Neuronal stem cell (in vitro differentiated cells): ENCODE measurements at regions not wholly inside any gene's neighbourhood (a gene's known extent, or its start where the extent isn't known, plus 50 kb on each side); places are given as distances from the start of the nearest gene placed in this dataset.

ENCODE experiments used
- DNase-seq: peaks from one replicate; pipeline ENCODE4 v3.0.0-alpha.2; 2013; ENCODE audit warnings: low spot score
- H2AFZ ChIP-seq: one replicate; pipeline ENCODE4 v1.6.1; 2013; ENCODE audit warnings: mild to moderate bottlenecking, low read length, inconsistent platforms
- H2AK5ac ChIP-seq: 2 replicates; pipeline ENCODE4 v1.6.1; 2013; ENCODE audit warnings: low read depth, mild to moderate bottlenecking, inconsistent platforms, low read length, moderate library complexity, mixed read lengths
- H2BK120ac ChIP-seq: 2 replicates; pipeline ENCODE4 v1.6.1; 2013; ENCODE audit warnings: low read depth, mild to moderate bottlenecking, inconsistent platforms, low read length, moderate library complexity, mixed read lengths
- H2BK12ac ChIP-seq: one replicate; pipeline ENCODE4 v1.6.1; 2013; ENCODE audit warnings: low read length, inconsistent platforms
- H2BK15ac ChIP-seq: 2 replicates; pipeline ENCODE4 v1.6.1; 2013; ENCODE audit warnings: mild to moderate bottlenecking, low read length, inconsistent platforms, mixed read lengths
- H2BK5ac ChIP-seq: one replicate; pipeline ENCODE4 v1.6.1; 2013; ENCODE audit warnings: inconsistent platforms, mild to moderate bottlenecking, low read length, moderate library complexity
- H3K14ac ChIP-seq: one replicate; pipeline ENCODE4 v1.6.1; 2013; ENCODE audit warnings: low read length, inconsistent platforms
- H3K18ac ChIP-seq: 2 replicates; pipeline ENCODE4 v1.6.1; 2013; ENCODE audit warnings: low read length, inconsistent platforms
- H3K23ac ChIP-seq: 2 replicates; pipeline ENCODE4 v1.6.1; 2013; ENCODE audit warnings: low read depth, mild to moderate bottlenecking, mixed read lengths, low read length, inconsistent platforms; ENCODE audit not compliant: poor library complexity
- H3K27ac ChIP-seq: replicated peaks from 3 replicates; pipeline ENCODE4 v1.5.1; 2013; ENCODE audit warnings: low read length, inconsistent platforms
- H3K27me3 ChIP-seq, 3 experiments: 2 replicates each; pipeline ENCODE4 v1.6.1; 2013; ENCODE audit warnings: low read length in 3 of 3, mild to moderate bottlenecking in 2 of 3, inconsistent platforms in 1 of 3, low read depth in 1 of 3, mixed read lengths in 1 of 3, moderate library complexity in 1 of 3; ENCODE audit not compliant: control insufficient read depth in 3 of 3, insufficient read depth in 3 of 3
- H3K36me3 ChIP-seq, 2 donors: replicated peaks in 1 of 2; 2 replicates each; pipeline ENCODE4 v1.6.1; 2013; ENCODE audit warnings: low read length in 2 of 2; ENCODE audit not compliant: control insufficient read depth in 2 of 2, insufficient read depth in 2 of 2
- H3K4ac ChIP-seq: 2 replicates; pipeline ENCODE4 v1.6.1; 2013; ENCODE audit warnings: inconsistent platforms, mild to moderate bottlenecking, low read length, moderate library complexity
- H3K4me1 ChIP-seq, 2 donors: 1 replicate in 1 of 2; 2 replicates in 1 of 2; pipeline ENCODE4 v1.6.1; 2013; ENCODE audit warnings: low read length in 2 of 2, low read depth in 1 of 2; ENCODE audit not compliant: control insufficient read depth in 2 of 2, insufficient read depth in 1 of 2
- H3K4me2 ChIP-seq: one replicate; pipeline ENCODE4 v1.6.1; 2013; ENCODE audit warnings: mild to moderate bottlenecking, low read length, inconsistent platforms; ENCODE audit not compliant: insufficient read depth, poor library complexity, severe bottlenecking
- H3K4me3 ChIP-seq, 2 donors: 2 replicates each; pipeline ENCODE4 v1.5.1; 2013; ENCODE audit warnings: low read length in 2 of 2, mild to moderate bottlenecking in 2 of 2, inconsistent platforms in 1 of 2, moderate library complexity in 1 of 2
- H3K79me1 ChIP-seq: one replicate; pipeline ENCODE4 v1.6.1; 2013; ENCODE audit warnings: low read depth, mild to moderate bottlenecking, inconsistent platforms, low read length, moderate library complexity
- H3K9ac ChIP-seq: one replicate; pipeline ENCODE4 v1.6.1; 2013; ENCODE audit warnings: mild to moderate bottlenecking, low read depth, low read length, inconsistent platforms; ENCODE audit not compliant: poor library complexity
- H3K9me3 ChIP-seq, 2 donors: replicated peaks in 1 of 2; 2 replicates each; pipeline versions ENCODE3 to v1.6.1; 2013; ENCODE audit warnings: low read length in 2 of 2, mild to moderate bottlenecking in 2 of 2, inconsistent platforms in 1 of 2, low read depth in 1 of 2, mixed read lengths in 1 of 2, moderate library complexity in 1 of 2; ENCODE audit not compliant: control insufficient read depth in 2 of 2, insufficient read depth in 1 of 2
- H4K8ac ChIP-seq: one replicate; pipeline ENCODE4 v1.6.1; 2013; ENCODE audit warnings: low read depth, mild to moderate bottlenecking, inconsistent platforms, low read length, moderate library complexity
- H4K91ac ChIP-seq: one replicate; pipeline ENCODE4 v1.6.1; 2013; ENCODE audit warnings: low read length, low read depth, mild to moderate bottlenecking, inconsistent platforms; ENCODE audit not compliant: poor library complexity
- WGBS, 2 donors: extraction: QIAGEN DNeasy Blood & Tissue Kit; methylation state at CpG; one replicate each; pipeline ENCODE4 v1.1.7; 2013; ENCODE audit warnings: missing lambda C conversion rate in 2 of 2, mixed read lengths in 1 of 2; ENCODE audit not compliant: insufficient read length in 2 of 2, insufficient replicate concordance in 1 of 2; ENCODE audit errors: extremely low coverage in 2 of 2; 5-methylcytosine and 5-hydroxymethylcytosine counted together

DNA sequence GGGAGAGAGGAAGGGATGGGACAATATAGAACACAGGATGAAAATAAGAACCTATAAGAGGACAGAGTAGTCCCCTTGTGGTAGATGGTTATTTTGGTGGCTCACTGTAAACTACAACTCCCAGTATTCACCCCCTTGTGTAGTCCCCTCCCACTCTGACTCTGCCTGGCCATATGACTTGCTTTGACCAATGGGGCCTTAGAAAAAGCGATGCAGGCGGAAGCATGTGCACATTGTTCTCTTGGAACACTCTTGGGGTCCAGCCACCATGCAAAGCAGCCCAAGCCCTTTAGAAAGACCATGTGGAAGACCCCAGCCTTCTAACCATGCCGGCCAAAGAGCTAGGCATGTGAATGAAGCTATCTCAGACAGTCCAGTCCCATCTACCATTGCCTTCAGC, 415.0 kb downstream of the BCOR start:
- H2AFZ ChIP-seq: no peak overlapping the region
- WGBS, 2 donors: no CpG with 5 or more reads among the region's 3 CpGs
- no peak overlapping the region for H2BK5ac ChIP-seq
- H4K8ac ChIP-seq: no peak overlapping the region
- no peak overlapping the region for H3K14ac ChIP-seq
- H3K27me3 ChIP-seq: peaks cover 0 to 2% (median 0%) of the 10 kb centered on the region in 3 experiments
- no peaks in the 10 kb centered on the region for H3K9me3 ChIP-seq
- no peak overlapping the region for H3K9ac ChIP-seq
- H3K4me3 ChIP-seq: no peak overlapping the region
- no peak overlapping the region for H3K27ac ChIP-seq
- H2BK12ac ChIP-seq: no peak overlapping the region
- no peak overlapping the region for H3K18ac ChIP-seq
- no peak overlapping the region for H2BK120ac ChIP-seq
- H3K4ac ChIP-seq: no peak overlapping the region
- no peaks in the 10 kb centered on the region for H3K36me3 ChIP-seq
- DNase-seq: no peak
- no peak overlapping the region for H2BK15ac ChIP-seq
- no peak overlapping the region for H4K91ac ChIP-seq
- H3K23ac ChIP-seq: no peak overlapping the region
- H3K79me1 ChIP-seq: no peaks in the 10 kb centered on the region
- no peak overlapping the region for H2AK5ac ChIP-seq
- no peak overlapping the region for H3K4me2 ChIP-seq
- H3K4me1 ChIP-seq: peaks cover 2 to 11% of the 10 kb centered on the region in 2 donors

GRCh38 chrX:39688219-39688575, 409.6 kb downstream of the BCOR start:
- Histone ChIP-seq H3K4me2 (peak overlapping the region; percentile 18), H3K4me3 (peak overlapping the region; percentile 34 to 66), H2AFZ (peak overlapping the region; percentile 93), H3K27ac (peak overlapping the region; percentile 27), H3K79me1 (no peaks in the 10 kb centered on the region), H3K36me3 (no peaks in the 10 kb centered on the region), H3K9me3 (no peaks in the 10 kb centered on the region), H3K4ac (no peak overlapping the region), H3K4me1 (peaks cover 2 to 10% of the 10 kb centered on the region in 2 donors), H2BK12ac (no peak overlapping the region), H3K18ac (peak overlapping the region; percentile 94), H2BK15ac (no peak overlapping the region), H4K8ac (peak overlapping the region; percentile 98), H4K91ac (no peak overlapping the region), H3K14ac (no peak overlapping the region), H2BK5ac (peak overlapping the region; percentile 93), H2AK5ac (no peak overlapping the region), H3K23ac (no peak overlapping the region), H3K27me3 (peaks cover 0 to 29% (median 0%) of the 10 kb centered on the region in 3 experiments), H3K9ac (peak overlapping the region; percentile 60), H2BK120ac (peak overlapping the region; percentile 72)
- DNase-seq: no peak
- WGBS, 2 donors: no CpG with 5 or more reads among the region's 9 CpGs

DNA sequence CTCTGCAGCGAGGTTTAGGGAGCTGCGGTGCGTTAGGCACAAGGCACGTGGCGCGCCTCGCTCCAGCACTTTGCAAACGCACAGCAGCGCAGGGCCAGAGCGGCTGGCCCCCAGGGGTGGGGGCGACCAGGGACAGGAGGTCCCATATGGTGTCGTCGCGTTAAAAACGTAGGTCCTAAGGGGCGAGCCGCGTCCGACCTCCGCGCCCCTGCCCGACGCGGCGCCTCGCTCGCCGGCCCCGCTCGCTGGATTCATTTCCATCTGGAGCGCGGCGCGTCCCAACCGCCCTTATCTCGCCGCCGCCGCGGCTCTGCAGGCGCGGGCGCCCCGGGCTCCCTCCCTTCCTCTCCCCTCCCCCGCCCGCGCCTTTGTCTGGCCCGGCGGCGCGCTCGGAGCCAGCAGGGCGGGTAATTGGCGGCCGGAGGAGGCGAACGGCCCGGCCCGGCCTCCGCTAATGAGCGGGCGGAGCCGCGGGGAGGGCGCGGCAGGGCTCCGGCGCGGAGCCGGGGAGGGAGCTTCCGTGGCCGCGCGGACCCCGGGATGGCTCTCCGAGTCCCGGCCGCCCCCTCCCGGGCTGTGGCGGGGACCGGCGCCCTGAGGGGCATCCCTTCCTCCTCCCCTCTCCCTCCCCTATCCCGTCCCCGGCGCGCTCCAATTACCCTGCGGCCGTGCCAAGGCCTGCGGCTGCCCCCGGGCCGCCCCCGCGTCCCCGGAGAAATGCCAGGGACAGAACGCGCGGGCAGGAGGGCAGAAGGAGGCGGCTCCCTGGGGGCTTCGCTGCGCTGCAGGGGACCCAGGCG, 409.0 kb downstream of the BCOR start:
- Histone ChIP-seq H3K36me3 (no peaks in the 10 kb centered on the region), H2BK120ac (peak overlapping the region; percentile 72), H3K9ac (peak overlapping the region; percentile 77), H2BK12ac (no peak overlapping the region), H3K27me3 (peaks cover 0 to 29% (median 0%) of the 10 kb centered on the region in 3 experiments), H2AFZ (peak overlapping the region; percentile 93), H3K4ac (no peak overlapping the region), H2BK5ac (peak overlapping the region; percentile 93), H3K14ac (peak overlapping the region; percentile 21), H3K9me3 (no peaks in the 10 kb centered on the region), H3K4me1 (peaks cover 2 to 10% of the 10 kb centered on the region in 2 donors), H3K27ac (peak overlapping the region; percentile 27), H4K8ac (peak overlapping the region; percentile 98), H3K18ac (peak overlapping the region; percentile 94), H3K4me2 (peak overlapping the region; percentile 62), H3K79me1 (no peaks in the 10 kb centered on the region), H3K4me3 (peak overlapping the region; percentile 34 to 75), H3K23ac (no peak overlapping the region), H2BK15ac (no peak overlapping the region), H4K91ac (no peak overlapping the region), H2AK5ac (no peak overlapping the region)
- WGBS, 2 donors: no CpG with 5 or more reads among the region's 101 CpGs
- peak; percentile 71 for DNase-seq

DNA sequence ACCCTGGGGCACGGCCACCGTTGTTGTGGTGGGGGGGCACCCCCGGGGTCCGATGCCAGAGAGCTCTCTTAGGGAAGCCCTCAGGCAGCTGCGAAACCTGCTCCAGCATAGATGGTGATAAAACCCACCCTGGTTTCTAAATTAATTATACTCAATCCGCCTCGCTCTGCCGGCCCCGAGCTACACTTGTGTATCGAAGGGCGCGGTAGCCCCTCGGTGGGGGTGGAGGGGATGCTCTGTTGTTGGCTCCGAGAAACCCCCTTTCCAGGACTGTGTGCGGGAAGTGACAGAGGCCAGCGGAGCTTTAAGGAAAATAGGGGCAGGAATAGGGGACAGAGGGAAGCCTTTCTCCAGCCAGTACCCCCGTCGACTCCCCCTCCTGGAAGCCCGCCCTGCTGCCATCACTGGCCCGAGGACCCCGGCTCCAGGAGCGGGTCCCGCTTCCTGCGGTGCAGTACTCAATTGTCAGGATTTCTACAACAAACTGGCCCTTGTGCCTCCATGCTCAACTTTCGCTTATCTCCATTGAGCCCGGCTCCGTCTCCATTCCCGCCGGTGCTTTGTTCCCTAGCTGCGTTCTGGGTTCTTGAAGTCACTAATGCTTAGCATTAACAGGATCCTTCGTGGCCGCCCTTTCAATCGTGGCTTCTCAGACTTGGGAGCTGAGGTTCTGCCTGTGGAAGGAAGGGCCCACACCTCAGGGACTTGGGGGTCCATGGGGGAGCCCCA, 408.2 kb downstream of the BCOR start:
- no peaks in the 10 kb centered on the region for H3K9me3 ChIP-seq
- H3K4me2 ChIP-seq: peak overlapping the region; percentile 62
- no peak overlapping the region for H3K27ac ChIP-seq
- no peak for DNase-seq
- peak overlapping the region; percentile 72 for H2BK120ac ChIP-seq
- peak overlapping the region; percentile 21 for H3K14ac ChIP-seq
- H3K4me1 ChIP-seq: peaks cover 2 to 10% of the 10 kb centered on the region in 2 donors
- WGBS, 2 donors: no CpG with 5 or more reads among the region's 33 CpGs
- H2AK5ac ChIP-seq: no peak overlapping the region
- no peak overlapping the region for H2BK5ac ChIP-seq
- no peak overlapping the region for H3K4ac ChIP-seq
- H3K4me3 ChIP-seq: peak overlapping the region; percentile 34 to 75
- H3K23ac ChIP-seq: no peak overlapping the region
- H3K9ac ChIP-seq: peak overlapping the region; percentile 77
- no peaks in the 10 kb centered on the region for H3K79me1 ChIP-seq
- peaks cover 0 to 29% (median 0%) of the 10 kb centered on the region in 3 experiments for H3K27me3 ChIP-seq
- H3K36me3 ChIP-seq: no peaks in the 10 kb centered on the region
- H2AFZ ChIP-seq: peak overlapping the region; percentile 93
- H2BK12ac ChIP-seq: no peak overlapping the region
- no peak overlapping the region for H2BK15ac ChIP-seq
- no peak overlapping the region for H4K91ac ChIP-seq
- no peak overlapping the region for H4K8ac ChIP-seq
- peak overlapping the region; percentile 76 for H3K18ac ChIP-seq
